GM23338 (cell line): ENCODE measurements at regions not wholly inside any gene's neighbourhood (a gene's known extent, or its start where the extent isn't known, plus 50 kb on each side); places are given as distances from the start of the nearest gene placed in this dataset.
"Not testable (repeated sequence)": the region's sequence is repeated elsewhere in the genome, so short reads cannot be mapped to it uniquely, and the experiment has no call there.

ENCODE experiments used
- ATAC-seq: fragments of 200-7000 bp; cut with Tn5 transposase; 3 replicates; pipeline ENCODE4 v1.9.1; 2020
- DNase-seq: peaks from one replicate; pipeline ENCODE4 v3.0.0-alpha.2; 2015; ENCODE audit warnings: low spot score
- H2AFZ ChIP-seq: fragments of 200-600 bp; sonication (generic); 2 replicates; pipeline ENCODE4 v1.8.0; 2016; ENCODE audit warnings: antibody characterized with exemption, mild to moderate bottlenecking, moderate library complexity
- H3F3A ChIP-seq: fragments of 200-600 bp; sonication (generic); replicated peaks from 2 replicates; pipeline ENCODE4 v1.8.0; 2017; ENCODE audit warnings: antibody characterized with exemption, mixed run types, low read depth
- H3K27ac ChIP-seq: fragments of 200-600 bp; sonication (generic); 2 replicates; pipeline ENCODE4 v1.6.1; 2016; ENCODE audit warnings: low read depth
- H3K27me3 ChIP-seq: fragments of 200-600 bp; sonication (generic); 2 replicates; pipeline ENCODE4 v1.8.0; 2016; ENCODE audit warnings: mild to moderate bottlenecking, mixed run types, moderate library complexity; ENCODE audit not compliant: insufficient read depth
- H3K36me3 ChIP-seq: fragments of 200-600 bp; sonication (generic); 2 replicates; pipeline ENCODE4 v1.8.0; 2016; ENCODE audit warnings: mild to moderate bottlenecking; ENCODE audit not compliant: insufficient read depth
- H3K4me1 ChIP-seq: fragments of 200-600 bp; sonication (generic); 2 replicates; pipeline ENCODE4 v1.8.0; 2016; ENCODE audit warnings: mild to moderate bottlenecking, moderate library complexity; ENCODE audit not compliant: insufficient read depth
- H3K4me2 ChIP-seq: fragments of 200-600 bp; sonication (generic); 2 replicates; pipeline ENCODE4 v1.7.1; 2017; ENCODE audit warnings: mixed run types
- H3K4me3 ChIP-seq: fragments of 200-600 bp; sonication (generic); 2 replicates; pipeline ENCODE4 v1.6.1; 2016; ENCODE audit warnings: mixed run types
- H3K79me2 ChIP-seq: fragments of 200-600 bp; sonication (generic); replicated peaks from 2 replicates; pipeline ENCODE4 v1.8.0; 2017; ENCODE audit warnings: mild to moderate bottlenecking; ENCODE audit not compliant: insufficient read depth
- H3K9me2 ChIP-seq: fragments of 200-600 bp; sonication (generic); 2 replicates; pipeline ENCODE4 v1.8.0; 2017; ENCODE audit not compliant: insufficient read depth
- H4K20me1 ChIP-seq: fragments of 200-600 bp; sonication (generic); replicated peaks from 2 replicates; pipeline ENCODE4 v1.8.0; 2017; ENCODE audit warnings: mild to moderate bottlenecking; ENCODE audit not compliant: insufficient read depth
- H3K27ac Mint-ChIP-seq: 2 replicates; pipeline ENCODE4 v1.8.0; 2020; ENCODE audit warnings: inconsistent platforms, mild to moderate bottlenecking, moderate library complexity, mixed read lengths
- H3K27me3 Mint-ChIP-seq: 3 replicates; pipeline ENCODE4 v1.8.0; 2022; ENCODE audit warnings: low read depth, mild to moderate bottlenecking, moderate library complexity, mixed read lengths, inconsistent platforms; ENCODE audit not compliant: insufficient read depth, poor library complexity
- H3K36me3 Mint-ChIP-seq: 3 replicates; pipeline ENCODE4 v1.8.0; 2021; ENCODE audit warnings: low read depth, mild to moderate bottlenecking, inconsistent platforms, moderate library complexity, mixed read lengths
- H3K4me1 Mint-ChIP-seq: 3 replicates; pipeline ENCODE4 v1.8.0; 2020; ENCODE audit warnings: mild to moderate bottlenecking, inconsistent platforms, mixed read lengths
- H3K4me3 Mint-ChIP-seq: 3 replicates; pipeline ENCODE4 v1.8.0; 2021; ENCODE audit warnings: moderate library complexity, mild to moderate bottlenecking, inconsistent platforms, mixed read lengths
- H3K9me3 Mint-ChIP-seq: 3 replicates; pipeline ENCODE4 v1.8.0; 2020; ENCODE audit warnings: moderate library complexity, mild to moderate bottlenecking, inconsistent platforms, mixed read lengths
- EZH2 ChIP-seq: fragments of 200-600 bp; sonication (generic); IDR thresholded peaks from one replicate; pipeline ENCODE4 v1.8.0; 2017; ENCODE audit warnings: antibody characterized with exemption, mild to moderate bottlenecking, low read depth; ENCODE audit not compliant: unreplicated experiment
- EZH2phosphoT487 ChIP-seq: fragments of 200-600 bp; sonication (generic); IDR thresholded peaks from one replicate; pipeline ENCODE4 v1.8.1; 2018; ENCODE audit warnings: antibody characterized with exemption; ENCODE audit not compliant: unreplicated experiment
- NANOG ChIP-seq: IDR thresholded peaks from 2 replicates; pipeline ENCODE4 v1.6.1; 2016; ENCODE audit warnings: antibody characterized with exemption, borderline replicate concordance
- ZNF114 ChIP-seq: fragments of 250-450 bp; sonication (Bioruptor Pico); IDR thresholded peaks from 2 replicates; pipeline ENCODE4 v1.5.0; 2020; ENCODE audit warnings: mild to moderate bottlenecking, moderate library complexity
- ZNF331 ChIP-seq: fragments of 250-450 bp; sonication (Bioruptor Pico); IDR thresholded peaks from 2 replicates; pipeline ENCODE4 v1.5.0; 2020; ENCODE audit warnings: low read depth, mild to moderate bottlenecking, moderate library complexity
- TF ChIP-seq, protein P1 (sequence below): IDR thresholded peaks from one replicate; pipeline ENCODE4 v1.6.1; 2018; ENCODE audit warnings: antibody characterized with exemption; ENCODE audit not compliant: unreplicated experiment
- TF ChIP-seq, protein P2 (sequence below): IDR thresholded peaks from 2 replicates; pipeline ENCODE4 v1.6.1; 2016; ENCODE audit warnings: antibody characterized with exemption

DNA sequence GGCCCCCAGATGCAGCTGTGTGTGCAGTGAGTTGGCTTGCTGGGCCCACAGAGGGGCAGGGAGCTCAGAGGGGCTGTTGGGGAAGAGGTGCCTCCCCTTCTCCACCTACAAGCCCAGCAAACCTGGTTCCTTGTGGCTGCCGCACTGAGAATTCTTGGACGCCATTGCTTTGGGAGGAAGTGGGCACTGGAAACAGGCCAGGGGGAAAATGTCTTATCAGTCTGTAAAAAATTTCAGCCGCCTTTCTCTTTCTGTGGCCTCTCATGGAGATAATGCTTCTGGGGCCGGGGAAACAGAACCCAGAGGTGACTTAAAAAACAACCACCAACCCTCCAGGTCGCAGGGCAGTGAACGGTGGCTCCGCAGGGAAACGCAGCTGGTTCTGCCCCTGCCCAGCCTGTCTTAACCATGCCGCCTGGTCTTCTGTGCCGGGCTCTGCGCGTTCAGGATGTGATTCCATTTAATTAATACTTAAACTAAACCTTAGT is 167.7 kb downstream of the LAT start:
- ATAC-seq, H3K9me2 ChIP-seq, H3K36me3 Mint-ChIP-seq, H4K20me1 ChIP-seq, H3K4me3 ChIP-seq, H2AFZ ChIP-seq, H3K27me3 ChIP-seq, DNase-seq, H3K4me1 ChIP-seq, H3K36me3 ChIP-seq, H3K4me2 ChIP-seq, H3K27ac ChIP-seq, H3K79me2 ChIP-seq, H3K27ac Mint-ChIP-seq, H3F3A ChIP-seq, H3K9me3 Mint-ChIP-seq, H3K4me3 Mint-ChIP-seq: not testable (repeated sequence)
- Mint-ChIP-seq H3K27me3 (peaks cover 11% of the 10 kb centered on the region), H3K4me1 (peaks cover 15% of the 10 kb centered on the region)

DNA sequence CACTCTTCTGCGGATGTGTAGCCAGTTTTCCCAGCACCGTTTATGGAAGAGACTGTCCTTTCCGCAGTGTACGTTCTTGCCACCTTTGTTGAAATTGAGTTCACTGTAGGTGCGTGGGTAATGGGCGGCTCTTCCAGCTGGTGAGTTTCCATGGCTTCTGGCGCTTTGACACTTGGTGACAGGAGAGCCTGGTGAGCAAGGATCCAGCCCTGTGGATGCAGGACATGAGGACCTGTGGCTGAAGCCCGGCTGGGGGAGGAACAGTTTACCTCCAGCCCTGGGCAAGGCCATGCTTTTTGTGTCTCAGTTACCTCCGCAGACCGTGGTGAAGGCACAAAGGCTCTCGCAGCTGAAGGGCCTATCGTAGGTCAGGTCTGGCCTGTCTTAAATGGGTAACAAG is 166.5 kb downstream of the LAT start:
- Histone ChIP-seq H3K4me3 (no peak overlapping the region), H3K27ac (no peak overlapping the region), H2AFZ (no peak overlapping the region), H3K27me3 (no peaks in the 10 kb centered on the region), H4K20me1 (no peaks in the 10 kb centered on the region), H3K79me2 (no peaks in the 10 kb centered on the region), H3K4me1 (peaks cover 3% of the 10 kb centered on the region; the same call in 1 of the 2 replicates), H3K36me3 (no peaks in the 10 kb centered on the region), H3F3A (no peaks in the 10 kb centered on the region), H3K4me2 (no peak overlapping the region), H3K9me2 (no peaks in the 10 kb centered on the region)
- peaks cover 7% of the 10 kb centered on the region for H3K27me3 Mint-ChIP-seq
- no peak overlapping the region for H3K27ac Mint-ChIP-seq
- ATAC-seq = no peak
- no peak for DNase-seq
- H3K9me3 Mint-ChIP-seq = no peaks in the 10 kb centered on the region; the same call in 2 of the 3 replicates
- TF ChIP-seq EZH2 (no peak), ZNF331 (no peak), EZH2phosphoT487 (no peak), NANOG (no peak), ZNF114 (CRISPR knock-in tag) (no peak)
- TF ChIP-seq, protein P1, sequence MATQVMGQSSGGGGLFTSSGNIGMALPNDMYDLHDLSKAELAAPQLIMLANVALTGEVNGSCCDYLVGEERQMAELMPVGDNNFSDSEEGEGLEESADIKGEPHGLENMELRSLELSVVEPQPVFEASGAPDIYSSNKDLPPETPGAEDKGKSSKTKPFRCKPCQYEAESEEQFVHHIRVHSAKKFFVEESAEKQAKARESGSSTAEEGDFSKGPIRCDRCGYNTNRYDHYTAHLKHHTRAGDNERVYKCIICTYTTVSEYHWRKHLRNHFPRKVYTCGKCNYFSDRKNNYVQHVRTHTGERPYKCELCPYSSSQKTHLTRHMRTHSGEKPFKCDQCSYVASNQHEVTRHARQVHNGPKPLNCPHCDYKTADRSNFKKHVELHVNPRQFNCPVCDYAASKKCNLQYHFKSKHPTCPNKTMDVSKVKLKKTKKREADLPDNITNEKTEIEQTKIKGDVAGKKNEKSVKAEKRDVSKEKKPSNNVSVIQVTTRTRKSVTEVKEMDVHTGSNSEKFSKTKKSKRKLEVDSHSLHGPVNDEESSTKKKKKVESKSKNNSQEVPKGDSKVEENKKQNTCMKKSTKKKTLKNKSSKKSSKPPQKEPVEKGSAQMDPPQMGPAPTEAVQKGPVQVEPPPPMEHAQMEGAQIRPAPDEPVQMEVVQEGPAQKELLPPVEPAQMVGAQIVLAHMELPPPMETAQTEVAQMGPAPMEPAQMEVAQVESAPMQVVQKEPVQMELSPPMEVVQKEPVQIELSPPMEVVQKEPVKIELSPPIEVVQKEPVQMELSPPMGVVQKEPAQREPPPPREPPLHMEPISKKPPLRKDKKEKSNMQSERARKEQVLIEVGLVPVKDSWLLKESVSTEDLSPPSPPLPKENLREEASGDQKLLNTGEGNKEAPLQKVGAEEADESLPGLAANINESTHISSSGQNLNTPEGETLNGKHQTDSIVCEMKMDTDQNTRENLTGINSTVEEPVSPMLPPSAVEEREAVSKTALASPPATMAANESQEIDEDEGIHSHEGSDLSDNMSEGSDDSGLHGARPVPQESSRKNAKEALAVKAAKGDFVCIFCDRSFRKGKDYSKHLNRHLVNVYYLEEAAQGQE = no peak
- TF ChIP-seq, protein P2, sequence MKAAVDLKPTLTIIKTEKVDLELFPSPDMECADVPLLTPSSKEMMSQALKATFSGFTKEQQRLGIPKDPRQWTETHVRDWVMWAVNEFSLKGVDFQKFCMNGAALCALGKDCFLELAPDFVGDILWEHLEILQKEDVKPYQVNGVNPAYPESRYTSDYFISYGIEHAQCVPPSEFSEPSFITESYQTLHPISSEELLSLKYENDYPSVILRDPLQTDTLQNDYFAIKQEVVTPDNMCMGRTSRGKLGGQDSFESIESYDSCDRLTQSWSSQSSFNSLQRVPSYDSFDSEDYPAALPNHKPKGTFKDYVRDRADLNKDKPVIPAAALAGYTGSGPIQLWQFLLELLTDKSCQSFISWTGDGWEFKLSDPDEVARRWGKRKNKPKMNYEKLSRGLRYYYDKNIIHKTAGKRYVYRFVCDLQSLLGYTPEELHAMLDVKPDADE = no peak
- no peaks in the 10 kb centered on the region for H3K36me3 Mint-ChIP-seq
- no peak overlapping the region for H3K4me3 Mint-ChIP-seq
- H3K4me1 Mint-ChIP-seq = peaks cover 2% of the 10 kb centered on the region

DNA sequence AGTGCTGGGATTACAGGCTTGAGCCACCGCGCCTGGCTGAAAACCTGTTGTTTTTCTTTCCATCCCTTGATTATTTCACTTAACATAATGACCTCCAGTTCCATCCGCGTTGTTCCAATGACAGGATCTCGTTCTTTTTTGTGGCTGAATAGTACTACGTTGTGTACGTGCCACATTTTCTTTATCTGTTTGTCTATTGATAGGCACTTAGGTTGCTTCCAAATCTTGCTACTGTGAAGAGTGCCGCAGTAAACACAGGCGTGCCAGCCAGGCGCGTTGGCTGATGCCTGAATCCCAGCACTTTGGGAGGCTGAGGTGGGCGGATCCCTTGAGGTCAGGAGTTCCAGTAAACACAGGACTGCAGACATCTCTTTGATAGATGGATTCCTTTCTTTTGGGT is 165.1 kb downstream of the LAT start:
- not testable (repeated sequence) for H3K27ac Mint-ChIP-seq, H3K4me2 ChIP-seq, H3K27me3 ChIP-seq, H3K79me2 ChIP-seq, H3K36me3 ChIP-seq, H2AFZ ChIP-seq, H3K4me3 Mint-ChIP-seq, H3K4me1 ChIP-seq, H3K27ac ChIP-seq, H3F3A ChIP-seq, H3K36me3 Mint-ChIP-seq, H3K27me3 Mint-ChIP-seq, H3K9me3 Mint-ChIP-seq, H3K4me1 Mint-ChIP-seq, DNase-seq, H3K4me3 ChIP-seq, H3K9me2 ChIP-seq, ATAC-seq, H4K20me1 ChIP-seq
